Astrocyte (in vitro differentiated cells and primary cell): ENCODE measurements at regions not wholly inside any gene's neighbourhood (a gene's known extent, or its start where the extent isn't known, plus 50 kb on each side); places are given as distances from the start of the nearest gene placed in this dataset.

Experiments used
- CTCF ChIP-seq: IDR thresholded peaks from 2 replicates; pipeline ENCODE4 v1.5.1; 2011; ENCODE audit warnings: low read depth, mild to moderate bottlenecking, inconsistent platforms, low read length, moderate library complexity; ENCODE audit not compliant: insufficient read depth
- EZH2 ChIP-seq: IDR thresholded peaks from 2 replicates; pipeline ENCODE4 v1.6.1; 2012; ENCODE audit warnings: mild to moderate bottlenecking, low read length, inconsistent platforms; ENCODE audit not compliant: insufficient read depth

- TF ChIP-seq CTCF (no peak), EZH2 (no peak)
These were observed 287.0 kb downstream of the SI start for GRCh38 chr3:164791263-164791662.
